ENCODE measurements at regions not wholly inside any gene's neighbourhood (a gene's known extent, or its start where the extent isn't known, plus 50 kb on each side); places are given as distances from the start of the nearest gene placed in this dataset.

GRCh38 chr14:38556252-38556651, 300.4 kb upstream of the CLEC14A start:
- TF ChIP-seq HDGF (IDR thresholded peaks at IDR 0.05; ENCODE audit: borderline replicate concordance) (no peak), FOXA1 (IDR thresholded peaks at IDR 0.05) (no peak), SP1 (IDR thresholded peaks at IDR 0.05) (no peak), ARNT (IDR thresholded peaks at IDR 0.05) (no peak), PKNOX1 (IDR thresholded peaks at IDR 0.05) (no peak), NFRKB (IDR thresholded peaks at IDR 0.05) (no peak), FOXM1 (IDR thresholded peaks at IDR 0.05; ENCODE audit: borderline replicate concordance) (no peak), ELF4 (IDR thresholded peaks at IDR 0.05) (no peak)
